HG03060 (cell line): ENCODE measurements at regions not wholly inside any gene's neighbourhood (a gene's known extent, or its start where the extent isn't known, plus 50 kb on each side); places are given as distances from the start of the nearest gene placed in this dataset.
"Not testable (repeated sequence)": the region's sequence is repeated elsewhere in the genome, so short reads cannot be mapped to it uniquely, and the experiment has no call there.

Experiments
- ATAC-seq: cut with Tn5 transposase; IDR thresholded peaks from one replicate; pipeline ENCODE4 v1.9.1; 2021; ENCODE audit warnings: low read depth, moderate number of reproducible peaks; ENCODE audit not compliant: unreplicated experiment

DNA sequence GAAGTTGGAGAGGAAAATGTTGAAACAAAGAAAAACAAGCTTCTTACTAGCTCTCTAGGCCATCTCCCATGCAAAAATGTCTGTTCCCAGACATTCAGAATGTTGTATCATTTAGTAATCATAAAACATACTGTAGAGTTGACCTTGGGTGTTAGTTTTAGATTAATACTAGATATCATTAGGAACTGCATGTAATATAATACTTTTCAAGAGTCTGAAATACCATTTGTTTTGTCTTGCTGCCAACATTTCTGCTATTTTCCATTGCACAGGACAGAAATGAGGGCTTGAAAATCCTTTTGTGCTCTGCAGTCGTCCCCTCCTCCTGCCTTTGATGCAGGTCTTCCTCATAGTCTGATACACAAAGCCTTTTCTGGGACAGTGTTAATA is 89.5 kb upstream of the RBMS1 start:
- ATAC-seq, result no peak

GRCh38 chr2:160583813-160584537 is 90.4 kb upstream of the RBMS1 start:
- no peak for ATAC-seq

GRCh38 chr2:160584972-160585494 is 91.4 kb upstream of the RBMS1 start:
- ATAC-seq, result no peak

DNA sequence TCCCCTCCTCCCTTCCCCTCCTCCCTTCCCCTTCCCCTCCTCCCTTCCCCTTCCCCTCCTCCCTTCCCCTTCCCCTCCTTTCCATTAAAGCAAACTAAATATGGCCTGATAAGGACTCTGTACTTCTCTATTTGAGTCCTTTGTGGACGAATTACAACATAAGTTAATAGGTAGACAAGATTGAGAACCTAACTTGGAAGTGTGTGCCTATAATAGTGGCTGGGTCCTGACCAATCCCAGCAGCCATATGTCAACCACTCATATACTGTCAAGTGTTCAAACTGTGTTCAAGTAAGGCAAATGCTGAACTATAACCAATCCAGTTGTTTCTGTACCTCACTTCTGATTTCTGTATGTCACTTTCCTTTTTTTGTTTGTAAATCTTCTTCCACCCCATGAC is 97.1 kb upstream of the RBMS1 start:
- no peak for ATAC-seq

GRCh38 chr2:160592401-160592800 is 98.8 kb upstream of the RBMS1 start:
- ATAC-seq, result no peak

- no peak for ATAC-seq
Measured at GRCh38 chr2:160592993-160593392, 99.4 kb upstream of the RBMS1 start.

GRCh38 chr2:160596441-160596840 is 102.8 kb upstream of the RBMS1 start:
- ATAC-seq, result no peak

GRCh38 chr2:160600437-160600836 is 106.8 kb upstream of the RBMS1 start:
- not testable (repeated sequence) for ATAC-seq

DNA sequence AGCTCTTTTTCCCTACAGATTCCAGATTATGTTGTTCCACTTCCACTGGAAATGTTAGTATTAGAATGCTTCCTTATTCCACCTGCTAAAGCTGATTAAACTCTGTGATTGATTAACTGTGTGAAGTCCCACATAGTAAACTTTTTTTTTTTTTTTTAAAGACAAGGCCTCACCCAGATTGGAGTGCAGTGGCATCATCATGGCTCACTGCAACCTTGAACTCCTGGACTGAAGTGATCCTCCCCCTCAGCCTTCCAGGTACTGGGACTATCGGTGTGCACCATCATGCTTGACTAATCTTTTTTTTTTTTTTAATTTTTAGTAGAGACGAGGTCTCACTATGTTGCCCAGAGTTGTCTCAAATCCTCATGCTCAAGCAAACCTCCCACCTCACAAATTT is 108.5 kb upstream of the RBMS1 start:
- no peak for ATAC-seq

GRCh38 chr2:160603771-160604510 is 110.3 kb upstream of the RBMS1 start:
- no peak for ATAC-seq

DNA sequence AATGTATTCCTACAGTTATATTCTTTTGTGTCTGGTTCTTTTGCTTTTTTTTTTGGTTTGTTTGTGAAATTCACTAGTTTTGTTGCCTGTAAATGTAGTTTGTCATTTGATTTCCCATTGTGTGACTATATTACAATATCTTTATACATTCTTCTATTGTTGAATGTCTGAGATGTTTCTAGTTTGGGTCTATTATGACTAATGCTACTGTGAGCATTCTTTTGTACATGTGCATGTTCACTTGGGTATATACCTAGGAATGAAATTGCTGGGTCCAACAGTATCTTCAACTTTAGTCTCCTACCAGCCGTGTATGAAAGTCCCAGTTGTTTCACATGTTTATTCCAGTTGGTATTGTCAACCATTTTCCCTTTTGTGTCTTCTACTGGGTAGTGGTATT is 112.7 kb upstream of the RBMS1 start:
- ATAC-seq, result no peak

DNA sequence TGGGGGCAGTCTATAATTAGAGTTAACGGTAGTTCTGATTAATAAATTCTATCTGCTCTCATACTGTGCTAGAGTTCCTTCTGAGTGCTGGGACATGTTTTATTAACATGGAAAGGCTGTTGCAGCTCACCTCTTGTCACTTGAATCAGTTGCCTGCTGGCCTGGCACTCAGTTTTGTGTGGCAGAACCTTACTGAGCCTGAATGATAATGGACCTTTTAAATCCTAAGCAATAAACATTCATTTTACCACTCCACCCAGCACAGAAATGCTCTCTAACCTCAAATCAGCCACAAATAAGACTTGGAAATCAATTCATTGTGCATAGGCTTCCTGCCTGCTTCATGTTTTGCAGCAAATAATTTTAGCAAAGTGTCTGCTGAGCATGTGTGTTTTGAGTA is 115.0 kb upstream of the RBMS1 start:
- ATAC-seq, result no peak

DNA sequence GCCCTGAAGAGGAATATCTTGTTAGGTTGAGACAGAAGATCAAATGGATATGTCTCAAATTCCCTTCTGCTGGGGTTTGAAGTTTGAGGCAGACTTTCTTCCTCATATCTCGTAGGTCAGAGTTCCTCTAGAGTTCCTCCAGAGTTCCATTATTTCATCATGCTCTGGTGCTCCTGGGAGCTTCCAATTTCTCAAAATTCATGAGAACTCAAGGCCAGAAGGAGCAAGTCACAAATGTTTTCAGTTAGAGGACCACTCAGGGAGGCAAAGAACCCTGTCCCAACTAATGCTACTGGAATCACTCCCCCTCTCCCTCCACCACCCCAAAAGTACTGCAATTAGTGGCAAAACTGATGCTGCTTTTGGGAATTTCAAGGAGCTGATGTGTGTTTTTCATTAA is 115.7 kb upstream of the RBMS1 start:
- ATAC-seq, result no peak

DNA sequence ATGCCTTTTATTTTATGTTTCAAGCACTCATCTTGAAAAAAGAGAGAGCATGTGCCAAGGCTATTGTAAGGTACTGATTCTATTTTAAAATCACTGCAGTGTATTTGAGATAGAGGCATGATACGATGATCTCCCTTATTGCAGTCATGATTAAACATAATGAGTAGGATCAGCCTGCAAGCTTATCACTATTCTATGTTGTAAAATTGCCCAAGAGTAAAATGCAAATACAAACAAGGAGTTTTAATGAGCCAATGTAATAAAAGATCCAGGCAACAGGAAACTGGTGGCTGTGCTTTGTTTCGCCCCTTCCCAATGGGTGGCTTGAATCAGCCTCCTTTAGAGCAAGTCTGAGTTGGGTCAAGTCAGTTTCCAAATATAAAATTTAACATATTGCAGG is 116.4 kb upstream of the RBMS1 start:
- ATAC-seq, result no peak

- ATAC-seq, result no peak
Measured at GRCh38 chr2:160612266-160612856, 118.8 kb upstream of the RBMS1 start.

GRCh38 chr2:160613466-160614153 is 120.0 kb upstream of the RBMS1 start:
- ATAC-seq, result no peak

GRCh38 chr2:160614391-160614790 is 120.8 kb upstream of the RBMS1 start:
- no peak for ATAC-seq

GRCh38 chr2:160615706-160616105 is 122.1 kb upstream of the RBMS1 start:
- no peak for ATAC-seq

- no peak for ATAC-seq
Measured at GRCh38 chr2:160616149-160616548, 122.5 kb upstream of the RBMS1 start.

DNA sequence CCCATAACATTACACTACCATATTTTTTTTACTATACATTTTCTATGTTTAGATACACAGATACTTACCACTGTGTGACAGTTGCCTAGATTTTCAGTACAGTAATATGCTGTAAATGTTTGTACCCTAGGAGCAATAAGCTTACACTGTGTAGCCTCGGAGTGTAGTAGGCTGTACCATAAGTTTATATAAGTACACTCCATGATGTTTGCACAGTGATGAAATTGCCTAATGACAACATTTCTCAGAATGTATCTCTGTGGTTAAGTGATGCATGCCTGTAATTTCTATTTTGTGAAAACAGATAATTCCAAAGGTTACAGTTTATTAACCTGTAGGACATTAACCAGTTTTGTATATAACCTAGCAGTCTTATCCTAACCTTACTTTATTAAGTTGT is 128.1 kb upstream of the RBMS1 start:
- ATAC-seq, result no peak

GRCh38 chr2:160628020-160628637 is 134.5 kb upstream of the RBMS1 start:
- ATAC-seq, result not testable (repeated sequence)
